T-cell (primary cell): ENCODE measurements at regions not wholly inside any gene's neighbourhood (a gene's known extent, or its start where the extent isn't known, plus 50 kb on each side); places are given as distances from the start of the nearest gene placed in this dataset.

Source experiments
- ATAC-seq, 4 experiments: fragments of 200-7000 bp in 3 of 4; fragments of 150-1000 bp in 1 of 4; cut with Tn5 transposase; replicated peaks in 1 of 4; 1 replicate in 3 of 4; 2 replicates in 1 of 4; pipeline ENCODE4 v1.10.0; 2021; ENCODE audit warnings: moderate library complexity in 3 of 4, mild to moderate bottlenecking in 2 of 4, moderate number of reproducible peaks in 1 of 4
- CTCF ChIA-PET, 2 donors: fragments of 300-600 bp; sonication (Branson Sonifier 250); formaldehyde crosslinking; loops; one replicate each; lab custom pipeline; 2022; ENCODE audit warnings: antibody characterized with exemption in 2 of 2; lab: Charles Lee
- POLR2A ChIA-PET, 2 donors: fragments of 300-600 bp; sonication (Branson Sonifier 250); formaldehyde crosslinking; loops; one replicate each; lab custom pipeline; 2022; ENCODE audit warnings: antibody characterized with exemption in 2 of 2; lab: Charles Lee
- DNase-seq, 35 experiments: peaks; one replicate each; pipeline versions ENCODE4 v3.0.0 to v3.0.0-alpha.2; 2013 to 2023
- H3K27ac ChIP-seq: one replicate; pipeline ENCODE4 v1.5.1; 2013; ENCODE audit warnings: low read length
- H3K27me3 ChIP-seq, 2 experiments: replicated peaks in 1 of 2; 1 replicate in 1 of 2; 2 replicates in 1 of 2; pipeline versions ENCODE4 v1.6.1 to v1.7.0; 2013; ENCODE audit warnings: low read length in 1 of 2, mixed read lengths in 1 of 2; ENCODE audit not compliant: control insufficient read depth in 2 of 2, insufficient read depth in 2 of 2; ENCODE audit errors: extremely low read depth in 1 of 2
- H3K36me3 ChIP-seq, 2 donors: 1 replicate in 1 of 2; 2 replicates in 1 of 2; pipeline versions ENCODE4 v1.6.1 to v1.7.0; 2013; ENCODE audit warnings: low read length in 1 of 2; ENCODE audit not compliant: control insufficient read depth in 2 of 2, insufficient read depth in 1 of 2; ENCODE audit errors: extremely low read depth in 1 of 2
- H3K4me1 ChIP-seq, 2 experiments: 1 replicate in 1 of 2; 2 replicates in 1 of 2; pipeline versions ENCODE4 v1.6.1 to v1.7.0; 2013; ENCODE audit warnings: low read length in 2 of 2, mixed read lengths in 1 of 2; ENCODE audit not compliant: insufficient read depth in 2 of 2, control insufficient read depth in 1 of 2; ENCODE audit errors: extremely low read depth in 1 of 2
- H3K4me3 ChIP-seq, 2 donors: 1 replicate in 1 of 2; 2 replicates in 1 of 2; pipeline versions ENCODE4 v1.5.1 to v1.7.0; 2013; ENCODE audit warnings: mild to moderate bottlenecking in 2 of 2, low read length in 1 of 2, moderate library complexity in 1 of 2; ENCODE audit not compliant: control insufficient read depth in 1 of 2; ENCODE audit errors: extremely low read depth in 1 of 2
- H3K9me3 ChIP-seq: 2 replicates; pipeline ENCODE4 v1.7.0; 2013
- H3K27ac Mint-ChIP-seq, 2 donors: one replicate each; pipeline ENCODE4 v1.8.0; 2020 to 2021; ENCODE audit warnings: mild to moderate bottlenecking in 2 of 2, mixed read lengths in 2 of 2
- H3K27me3 Mint-ChIP-seq, 2 donors: one replicate each; pipeline ENCODE4 v1.8.0; 2021 to 2022; ENCODE audit warnings: mixed read lengths in 2 of 2
- H3K36me3 Mint-ChIP-seq: one replicate; pipeline ENCODE4 v1.8.0; 2021; ENCODE audit warnings: mixed read lengths
- H3K4me1 Mint-ChIP-seq, 3 donors: one replicate each; pipeline ENCODE4 v1.8.0; 2020 to 2022; ENCODE audit warnings: mixed read lengths in 3 of 3, mild to moderate bottlenecking in 1 of 3
- H3K4me3 Mint-ChIP-seq, 3 donors: one replicate each; pipeline ENCODE4 v1.8.0; 2020 to 2022; ENCODE audit warnings: mild to moderate bottlenecking in 3 of 3, mixed read lengths in 3 of 3, moderate library complexity in 3 of 3
- H3K9me3 Mint-ChIP-seq, 3 donors: one replicate each; pipeline ENCODE4 v1.8.0; 2020 to 2022; ENCODE audit warnings: mixed read lengths in 3 of 3
- WGBS: methylation state at CpG from one replicate; pipeline ENCODE4 v1.1.5; 2013; ENCODE audit warnings: missing lambda C conversion rate; ENCODE audit not compliant: insufficient coverage; 5-methylcytosine and 5-hydroxymethylcytosine counted together

- Histone ChIP-seq H3K4me3 (no peak overlapping the region), H3K36me3 (no peaks in the 10 kb centered on the region), H3K27me3 (no peaks in the 10 kb centered on the region), H3K9me3 (no peaks in the 10 kb centered on the region), H3K4me1 (no peaks in the 10 kb centered on the region), H3K27ac (no peak overlapping the region)
- ChIA-PET POLR2A (no interaction called here), CTCF (no interaction called here)
- WGBS: 100% methylated on average over 1 of the region's 2 CpGs
- ATAC-seq (no peak), DNase-seq (no peak)
- Mint-ChIP-seq H3K9me3 (no peaks in the 10 kb centered on the region), H3K4me3 (no peak overlapping the region), H3K36me3 (no peaks in the 10 kb centered on the region), H3K27ac (no peak overlapping the region), H3K27me3 (no peaks in the 10 kb centered on the region), H3K4me1 (no peaks in the 10 kb centered on the region)
Observed at GRCh38 chr2:147433822-147434221, 411.0 kb upstream of the ACVR2A start.

GRCh38 chr2:147430408-147430807 lies 414.4 kb upstream of the ACVR2A start:
- POLR2A ChIA-PET: no interaction called here
- Histone ChIP-seq H3K4me3 (no peak overlapping the region), H3K4me1 (no peaks in the 10 kb centered on the region), H3K36me3 (no peaks in the 10 kb centered on the region), H3K27ac (no peak overlapping the region), H3K27me3 (no peaks in the 10 kb centered on the region), H3K9me3 (no peaks in the 10 kb centered on the region)
- no peaks in the 10 kb centered on the region for H3K4me1 Mint-ChIP-seq
- 100% methylated on average over 2 of the region's 3 CpGs for WGBS
- no peak overlapping the region for H3K27ac Mint-ChIP-seq
- H3K9me3 Mint-ChIP-seq: no peaks in the 10 kb centered on the region
- H3K4me3 Mint-ChIP-seq: no peak overlapping the region
- no peaks in the 10 kb centered on the region for H3K27me3 Mint-ChIP-seq
- DNase-seq (no peak), ATAC-seq (no peak)
- CTCF ChIA-PET: interaction anchor here in 1 of 2 donors (0.6 kb wide), 1 partner anchor 701 kb away, joined by 3 read pairs; no protein-coding TSS in a partner anchor
- no peaks in the 10 kb centered on the region for H3K36me3 Mint-ChIP-seq

- CTCF ChIA-PET: interaction anchor here in 1 of 2 donors (0.7 kb wide), 1 partner anchor 13 kb away, joined by 3 read pairs; no protein-coding TSS in a partner anchor
- DNase-seq (no peak), ATAC-seq (no peak)
- H3K36me3 Mint-ChIP-seq: no peaks in the 10 kb centered on the region
- Histone ChIP-seq H3K36me3 (no peaks in the 10 kb centered on the region), H3K4me3 (no peak overlapping the region), H3K4me1 (no peaks in the 10 kb centered on the region), H3K27me3 (no peaks in the 10 kb centered on the region), H3K27ac (no peak overlapping the region), H3K9me3 (no peaks in the 10 kb centered on the region)
- POLR2A ChIA-PET: no interaction called here
- no peaks in the 10 kb centered on the region for H3K4me1 Mint-ChIP-seq
- WGBS: no CpG with 5 or more reads among the region's 2 CpGs
- no peaks in the 10 kb centered on the region for H3K27me3 Mint-ChIP-seq
- no peak overlapping the region for H3K27ac Mint-ChIP-seq
- no peaks in the 10 kb centered on the region for H3K9me3 Mint-ChIP-seq
- no peak overlapping the region for H3K4me3 Mint-ChIP-seq
Observed at GRCh38 chr2:147428120-147428747, 416.6 kb upstream of the ACVR2A start.

- no peaks in the 10 kb centered on the region for H3K4me1 ChIP-seq
- Mint-ChIP-seq H3K4me1 (peaks cover 0 to 4% (median 0%) of the 10 kb centered on the region in 3 donors), H3K4me3 (no peak overlapping the region), H3K27ac (no peak overlapping the region), H3K9me3 (no peaks in the 10 kb centered on the region), H3K27me3 (no peaks in the 10 kb centered on the region), H3K36me3 (no peaks in the 10 kb centered on the region)
- H3K4me3 ChIP-seq: no peak overlapping the region
- POLR2A ChIA-PET: no interaction called here
- H3K36me3 ChIP-seq: no peaks in the 10 kb centered on the region
- ATAC-seq: no peak
- H3K27me3 ChIP-seq: no peaks in the 10 kb centered on the region
- WGBS: 100% methylated on average over 2 of the region's 3 CpGs
- no peak overlapping the region for H3K27ac ChIP-seq
- CTCF ChIA-PET: no interaction called here
- no peaks in the 10 kb centered on the region for H3K9me3 ChIP-seq
- no peak for DNase-seq
Observed at GRCh38 chr2:147425437-147426029, 419.3 kb upstream of the ACVR2A start.

- no peaks in the 10 kb centered on the region for H3K36me3 ChIP-seq
- ChIA-PET POLR2A (no interaction called here), CTCF (no interaction called here)
- ATAC-seq: no peak
- Mint-ChIP-seq H3K4me1 (peaks cover 0 to 4% (median 0%) of the 10 kb centered on the region in 3 donors), H3K9me3 (no peaks in the 10 kb centered on the region), H3K36me3 (no peaks in the 10 kb centered on the region), H3K27me3 (no peaks in the 10 kb centered on the region), H3K27ac (no peak overlapping the region), H3K4me3 (no peak overlapping the region)
- no peaks in the 10 kb centered on the region for H3K27me3 ChIP-seq
- no CpG with 5 or more reads among the region's 1 CpG for WGBS
- no peak overlapping the region for H3K4me3 ChIP-seq
- no peaks in the 10 kb centered on the region for H3K4me1 ChIP-seq
- no peaks in the 10 kb centered on the region for H3K9me3 ChIP-seq
- no peak overlapping the region for H3K27ac ChIP-seq
- DNase-seq: no peak
Observed at GRCh38 chr2:147424766-147425165, 420.1 kb upstream of the ACVR2A start.

- no peak for DNase-seq
- H3K36me3 Mint-ChIP-seq: no peaks in the 10 kb centered on the region
- POLR2A ChIA-PET: interaction anchor here in 1 of 2 donors (0.6 kb wide), 1 partner anchor 130 kb away, joined by 3 read pairs; no protein-coding TSS in a partner anchor
- no peaks in the 10 kb centered on the region for H3K36me3 ChIP-seq
- no peak overlapping the region for H3K4me3 Mint-ChIP-seq
- H3K27me3 Mint-ChIP-seq: peaks cover 3 to 12% of the 10 kb centered on the region in 2 donors
- no peaks in the 10 kb centered on the region for H3K4me1 ChIP-seq
- no peak for ATAC-seq
- H3K4me1 Mint-ChIP-seq: peaks cover 0 to 4% (median 0%) of the 10 kb centered on the region in 3 donors
- CTCF ChIA-PET: no interaction called here
- no peak overlapping the region for H3K27ac Mint-ChIP-seq
- H3K9me3 ChIP-seq: no peaks in the 10 kb centered on the region
- no peak overlapping the region for H3K27ac ChIP-seq
- H3K9me3 Mint-ChIP-seq: no peaks in the 10 kb centered on the region
- no peak overlapping the region for H3K4me3 ChIP-seq
- no CpG with 5 or more reads among the region's 1 CpG for WGBS
- H3K27me3 ChIP-seq: no peaks in the 10 kb centered on the region
Observed at GRCh38 chr2:147420947-147421675, 423.7 kb upstream of the ACVR2A start.
